Endothelial cell of umbilical vein (primary cell): ENCODE measurements at regions not wholly inside any gene's neighbourhood (a gene's known extent, or its start where the extent isn't known, plus 50 kb on each side); places are given as distances from the start of the nearest gene placed in this dataset.

Source experiments
- BruUV-seq: library from RNA; stranded (reverse); fragments of 400-500 nt; replicated peaks from 2 replicates; lab custom pipeline; 2021; lab: Mats Ljungman, UMichigan
- CTCF ChIA-PET: fragments of 300-600, 350-600 bp; sonication (Branson Sonifier 250); formaldehyde crosslinking; loops from one replicate; lab custom pipeline; 2021; ENCODE audit warnings: antibody characterized with exemption, inconsistent platforms; lab: Charles Lee
- POLR2A ChIA-PET: fragments of 300-600, 350-600 bp; sonication (Branson Sonifier 250); formaldehyde crosslinking; loops from one replicate; lab custom pipeline; 2021; ENCODE audit warnings: antibody characterized with exemption, inconsistent platforms; lab: Charles Lee
- DNase-seq: peaks from one replicate; pipeline ENCODE4 v3.0.0-alpha.2; 2011; ENCODE audit warnings: low read depth, low spot score
- FAIRE-seq: peaks from 2 replicates; lab custom pipeline; 2011; peaks lifted over from hg19 to GRCh38; lab: Jason Lieb, UNC
- H2AFZ ChIP-seq: 2 replicates; pipeline ENCODE4 v1.6.0; 2012; ENCODE audit warnings: low read depth, low read length, control low read depth, inconsistent platforms
- H3K27ac ChIP-seq: 2 replicates; pipeline ENCODE4 v1.5.1; 2011; ENCODE audit warnings: low read depth, mild to moderate bottlenecking, control low read depth, low read length, moderate library complexity; ENCODE audit not compliant: insufficient read depth
- H3K27me3 ChIP-seq, 2 experiments: 2 replicates each; pipeline versions ENCODE4 v1.6.0 to v1.6.1; 2011; ENCODE audit warnings: low read length in 2 of 2, mixed read lengths in 1 of 2; ENCODE audit not compliant: control insufficient read depth in 2 of 2, insufficient read depth in 2 of 2
- H3K36me3 ChIP-seq, 2 experiments: 2 replicates in 1 of 2; 3 replicates in 1 of 2; pipeline ENCODE4 v1.5.1; 2011; ENCODE audit warnings: low read length in 2 of 2, mild to moderate bottlenecking in 1 of 2, moderate library complexity in 1 of 2; ENCODE audit not compliant: control insufficient read depth in 2 of 2, insufficient read depth in 2 of 2; ENCODE audit errors: extremely low read depth in 1 of 2
- H3K4me1 ChIP-seq: 3 replicates; pipeline ENCODE4 v1.5.1; 2011; ENCODE audit warnings: mild to moderate bottlenecking, low read length; ENCODE audit not compliant: control insufficient read depth, insufficient read depth; ENCODE audit errors: extremely low read depth
- H3K4me2 ChIP-seq: 2 replicates; pipeline ENCODE4 v1.6.1; 2011; ENCODE audit warnings: low read length, control low read depth, mixed read lengths; ENCODE audit not compliant: insufficient read depth
- H3K4me3 ChIP-seq, 3 experiments: fragments of 200-600 bp in 1 of 3; sonication (generic), shearing (Covaris generic) in 1 of 3; replicated peaks in 1 of 3; 2 replicates each; pipeline ENCODE4 v1.5.1; 2011 to 2016; ENCODE audit warnings: control low read depth in 3 of 3, low read length in 3 of 3, mild to moderate bottlenecking in 2 of 3, inconsistent platforms in 1 of 3, low read depth in 1 of 3, moderate library complexity in 1 of 3; ENCODE audit not compliant: insufficient read depth in 1 of 3
- H3K79me2 ChIP-seq: 2 replicates; pipeline ENCODE4 v1.6.0; 2012; ENCODE audit warnings: low read length, inconsistent platforms; ENCODE audit not compliant: control insufficient read depth, insufficient read depth
- H3K9ac ChIP-seq: replicated peaks from 2 replicates; pipeline ENCODE3; 2011; ENCODE audit warnings: low read length, control low read depth; ENCODE audit not compliant: insufficient read depth; ENCODE audit errors: extremely low read depth
- H3K9me1 ChIP-seq: replicated peaks from 3 replicates; pipeline ENCODE4 v1.6.0; 2011; ENCODE audit warnings: mild to moderate bottlenecking, low read length; ENCODE audit not compliant: control insufficient read depth, insufficient read depth; ENCODE audit errors: extremely low read depth
- H3K9me3 ChIP-seq: replicated peaks from 2 replicates; pipeline ENCODE4 v1.5.1; 2012; ENCODE audit warnings: low read length, inconsistent platforms; ENCODE audit not compliant: control insufficient read depth, insufficient read depth
- H4K20me1 ChIP-seq: replicated peaks from 2 replicates; pipeline ENCODE3; 2011; ENCODE audit warnings: mild to moderate bottlenecking, low read length; ENCODE audit not compliant: control insufficient read depth, insufficient read depth; ENCODE audit errors: extremely low read depth
- EZH2 ChIP-seq: IDR thresholded peaks from 2 replicates; pipeline ENCODE4 v1.6.1; 2012; ENCODE audit warnings: borderline replicate concordance, low read depth, mild to moderate bottlenecking, moderate library complexity, low read length, inconsistent platforms; ENCODE audit not compliant: severe bottlenecking
- FOS ChIP-seq: IDR thresholded peaks from 2 replicates; pipeline ENCODE4 v1.6.1; 2011; ENCODE audit warnings: mild to moderate bottlenecking, low read length, moderate library complexity, borderline replicate concordance; ENCODE audit not compliant: insufficient read depth
- GATA2 ChIP-seq: IDR thresholded peaks from 2 replicates; pipeline ENCODE4 v1.7.0; 2011; ENCODE audit warnings: low read depth, mild to moderate bottlenecking, moderate library complexity, mixed read lengths, low read length; ENCODE audit not compliant: insufficient read length, insufficient read depth
- JUN ChIP-seq: IDR thresholded peaks from 2 replicates; pipeline ENCODE4 v1.6.1; 2011; ENCODE audit warnings: borderline replicate concordance, low read depth; ENCODE audit not compliant: insufficient read length, insufficient read depth
- MYC ChIP-seq: IDR thresholded peaks from one replicate; pipeline ENCODE4 v1.6.1; 2011; ENCODE audit warnings: mild to moderate bottlenecking, low read depth, low read length
- POLR2A ChIP-seq: IDR thresholded peaks from 2 replicates; pipeline ENCODE4 v1.6.1; 2012; ENCODE audit warnings: low read depth, mild to moderate bottlenecking, control low read depth, low read length
- POLR2AphosphoS5 ChIP-seq: IDR thresholded peaks from 2 replicates; pipeline ENCODE4 v1.6.1; 2012; ENCODE audit warnings: low read depth, mild to moderate bottlenecking, control low read depth, low read length, moderate library complexity; ENCODE audit not compliant: insufficient read depth
- dilution Hi-C: fragments of 300-500 bp; cut with MboI; formaldehyde crosslinking; loops from one replicate; pipeline ENCODE4 v1.15.0; 2019; ENCODE audit warnings: low sequenced_read_pairs; ENCODE audit not compliant: extremely low pct_ligation_motif_present
- intact Hi-C: fragments of 100-400 bp; cut with micrococcal nuclease; formaldehyde crosslinking; loops from one replicate; pipeline ENCODE4 v1.10.0; 2022
- TF ChIP-seq, protein P1 (sequence below): IDR thresholded peaks from 2 replicates; pipeline ENCODE4 v1.6.1; 2011; ENCODE audit not compliant: insufficient read depth, insufficient read length
- TF ChIP-seq, protein P2 (sequence below), 2 donors: IDR thresholded peaks; 1 replicate in 1 of 2; 2 replicates in 1 of 2; pipeline ENCODE4 v1.5.1; 2011; ENCODE audit warnings: low read length in 2 of 2, mild to moderate bottlenecking in 2 of 2, moderate library complexity in 2 of 2, control low read depth in 1 of 2, inconsistent platforms in 1 of 2, low read depth in 1 of 2; ENCODE audit not compliant: insufficient read depth in 1 of 2; ENCODE audit errors: extremely low read depth in 1 of 2

DNA sequence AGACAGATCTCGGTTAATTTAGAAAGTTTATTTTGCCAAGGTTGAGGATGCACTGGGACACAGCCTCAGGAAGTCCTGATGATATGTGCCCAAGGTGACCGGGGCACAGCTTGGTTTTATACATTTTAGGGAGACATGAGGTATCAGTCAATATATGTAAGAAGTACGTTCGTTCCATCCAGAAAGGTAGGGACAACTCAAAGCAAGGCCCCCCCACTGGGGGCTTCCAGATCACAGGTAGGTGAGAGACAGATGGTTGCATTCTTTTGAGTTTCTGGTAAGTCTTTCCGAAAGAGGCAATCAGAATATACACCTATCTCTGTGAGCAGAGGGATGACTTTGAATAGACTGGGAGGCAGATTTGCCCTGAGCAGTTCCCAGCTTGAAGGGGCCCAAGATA lies 60.4 kb upstream of the VTCN1 start:
- H3K9me1 ChIP-seq = no peaks in the 10 kb centered on the region
- DNase-seq (no peak), FAIRE-seq (no peak)
- H3K9ac ChIP-seq = no peak overlapping the region
- no peaks in the 10 kb centered on the region for H3K4me1 ChIP-seq
- H4K20me1 ChIP-seq = no peaks in the 10 kb centered on the region
- no TSS peak for BruUV-seq
- POLR2A ChIA-PET = no interaction called here
- TF ChIP-seq MYC = no peak
- TF ChIP-seq FOS = no peak
- no peak for TF ChIP-seq POLR2AphosphoS5
- no peak for TF ChIP-seq GATA2
- TF ChIP-seq, protein P1, sequence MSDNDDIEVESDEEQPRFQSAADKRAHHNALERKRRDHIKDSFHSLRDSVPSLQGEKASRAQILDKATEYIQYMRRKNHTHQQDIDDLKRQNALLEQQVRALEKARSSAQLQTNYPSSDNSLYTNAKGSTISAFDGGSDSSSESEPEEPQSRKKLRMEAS = no peak
- TF ChIP-seq, protein P2, sequence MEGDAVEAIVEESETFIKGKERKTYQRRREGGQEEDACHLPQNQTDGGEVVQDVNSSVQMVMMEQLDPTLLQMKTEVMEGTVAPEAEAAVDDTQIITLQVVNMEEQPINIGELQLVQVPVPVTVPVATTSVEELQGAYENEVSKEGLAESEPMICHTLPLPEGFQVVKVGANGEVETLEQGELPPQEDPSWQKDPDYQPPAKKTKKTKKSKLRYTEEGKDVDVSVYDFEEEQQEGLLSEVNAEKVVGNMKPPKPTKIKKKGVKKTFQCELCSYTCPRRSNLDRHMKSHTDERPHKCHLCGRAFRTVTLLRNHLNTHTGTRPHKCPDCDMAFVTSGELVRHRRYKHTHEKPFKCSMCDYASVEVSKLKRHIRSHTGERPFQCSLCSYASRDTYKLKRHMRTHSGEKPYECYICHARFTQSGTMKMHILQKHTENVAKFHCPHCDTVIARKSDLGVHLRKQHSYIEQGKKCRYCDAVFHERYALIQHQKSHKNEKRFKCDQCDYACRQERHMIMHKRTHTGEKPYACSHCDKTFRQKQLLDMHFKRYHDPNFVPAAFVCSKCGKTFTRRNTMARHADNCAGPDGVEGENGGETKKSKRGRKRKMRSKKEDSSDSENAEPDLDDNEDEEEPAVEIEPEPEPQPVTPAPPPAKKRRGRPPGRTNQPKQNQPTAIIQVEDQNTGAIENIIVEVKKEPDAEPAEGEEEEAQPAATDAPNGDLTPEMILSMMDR (IDR thresholded peaks at IDR 0.05; ENCODE audit: extremely low read depth in 1 of 2, insufficient read depth in 1 of 2, low read depth in 1 of 2, low read length in 2 of 2) = no peak
- TF ChIP-seq EZH2 = no peak
- TF ChIP-seq POLR2A = no peak
- TF ChIP-seq JUN = no peak
- CTCF ChIA-PET = no interaction called here
- no peaks in the 10 kb centered on the region for H3K36me3 ChIP-seq
- peaks cover 0 to 2% of the 10 kb centered on the region in 2 experiments for H3K27me3 ChIP-seq
- H2AFZ ChIP-seq = no peak overlapping the region
- no peaks in the 10 kb centered on the region for H3K79me2 ChIP-seq
- H3K27ac ChIP-seq = no peak overlapping the region
- dilution Hi-C loops (no loop called here), intact Hi-C loops (no loop called here)
- H3K4me2 ChIP-seq = no peak overlapping the region
- no peaks in the 10 kb centered on the region for H3K9me3 ChIP-seq
- H3K4me3 ChIP-seq = no peak overlapping the region
